SHP77 (cell line): ENCODE measurements at regions not wholly inside any gene's neighbourhood (a gene's known extent, or its start where the extent isn't known, plus 50 kb on each side); places are given as distances from the start of the nearest gene placed in this dataset.
"Not testable (repeated sequence)": the region's sequence is repeated elsewhere in the genome, so short reads cannot be mapped to it uniquely, and the experiment has no call there.

ENCODE experiments used
- DNase-seq, 2 experiments: peaks; one replicate each; lab custom pipeline; 2025; lab: John Stamatoyannopoulos, UW

DNA sequence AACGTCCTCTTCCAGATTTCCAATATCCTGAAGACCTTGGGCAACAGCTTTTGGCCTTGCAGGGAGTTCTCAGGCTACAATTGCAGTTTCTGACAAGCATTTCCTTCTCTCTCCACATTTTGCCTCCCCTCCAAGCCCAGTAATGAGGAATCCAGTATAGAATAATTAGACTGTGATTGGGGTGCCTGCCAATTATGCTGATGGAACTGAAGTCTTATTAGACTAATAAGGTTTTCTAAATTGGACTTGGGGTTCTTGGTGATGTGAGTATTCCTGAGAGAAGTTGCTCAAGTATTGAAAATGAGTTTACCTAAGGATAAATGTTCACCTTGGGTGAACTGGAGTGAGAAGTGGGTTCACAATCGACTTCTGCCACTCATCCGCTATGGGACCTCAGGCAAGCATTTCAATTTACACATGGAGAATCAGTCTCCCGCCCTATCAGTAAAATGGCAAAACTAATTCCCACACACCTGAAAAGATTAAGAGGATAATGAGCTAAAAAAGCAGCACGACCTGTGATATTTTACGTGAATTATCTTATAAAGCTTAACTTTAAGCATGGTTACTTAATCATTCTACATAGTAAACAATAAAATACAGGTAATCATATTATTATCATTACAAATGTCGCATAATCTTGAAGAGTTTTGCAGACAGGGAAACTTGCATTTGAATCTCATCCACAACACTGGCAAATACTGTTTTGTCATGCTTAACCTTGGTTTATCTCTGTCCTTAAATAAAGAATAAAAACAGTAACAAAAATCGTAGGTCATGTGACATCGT lies 628.0 kb downstream of the TMEM114 start:
- no peak for DNase-seq

DNA sequence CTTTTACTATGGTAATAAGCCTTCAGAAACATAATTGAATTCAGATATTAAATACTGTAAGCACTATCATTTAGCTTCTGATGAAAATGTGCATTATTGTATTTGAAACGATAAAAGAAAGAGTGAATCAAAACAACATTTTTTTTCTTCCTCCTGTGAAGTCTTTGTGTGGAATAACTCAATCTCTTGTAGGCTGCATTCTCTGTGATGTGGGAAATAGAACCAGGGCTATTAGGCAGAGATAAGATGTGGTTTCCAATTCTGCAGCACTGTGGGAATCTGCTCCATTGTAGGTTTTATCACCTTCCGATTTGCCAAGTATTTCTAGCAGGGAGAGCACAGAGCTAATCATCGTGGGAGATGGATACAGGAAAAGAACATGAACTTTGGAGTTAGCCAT lies 624.5 kb downstream of the RBFOX1 start:
- no peak for DNase-seq

DNA sequence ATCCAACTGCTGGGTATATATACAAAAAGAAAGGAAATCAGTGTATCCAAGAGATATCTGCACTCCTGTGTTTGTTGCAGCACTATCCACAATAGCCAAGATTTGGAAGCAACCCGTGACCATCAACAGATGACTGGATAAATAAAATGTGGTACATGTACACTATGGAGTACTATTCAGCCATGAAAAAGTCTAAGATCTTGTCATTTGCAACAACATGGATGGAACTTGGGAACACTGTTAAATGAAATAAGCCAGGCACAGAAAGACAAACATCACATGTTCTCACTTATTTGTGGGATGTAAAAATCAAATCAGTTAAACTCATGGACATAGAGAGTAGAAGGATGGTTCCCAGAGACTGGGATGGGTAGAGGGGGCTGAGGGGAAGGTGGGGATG lies 620.7 kb downstream of the RBFOX1 start:
- DNase-seq = no peak

DNA sequence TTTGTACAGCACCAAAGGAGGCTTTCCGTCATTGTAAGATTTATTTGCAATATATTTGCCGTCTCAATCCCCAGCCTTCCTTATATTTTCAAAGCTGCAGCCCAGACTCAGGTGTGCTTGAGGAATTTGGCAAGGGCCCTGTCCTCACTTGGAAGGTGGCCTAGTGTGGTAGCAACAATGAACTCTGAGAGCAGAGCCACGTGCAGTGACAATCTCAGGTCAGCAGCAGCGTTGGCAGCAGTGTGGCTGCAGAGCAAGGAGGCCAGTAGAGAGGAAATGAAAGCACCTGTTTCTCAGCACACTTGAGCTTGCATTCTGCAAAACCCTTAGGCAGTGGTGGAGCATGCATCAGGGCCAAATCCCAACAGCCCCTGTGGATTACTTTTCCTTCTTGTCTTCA lies 613.5 kb downstream of the RBFOX1 start:
- no peak for DNase-seq

DNA sequence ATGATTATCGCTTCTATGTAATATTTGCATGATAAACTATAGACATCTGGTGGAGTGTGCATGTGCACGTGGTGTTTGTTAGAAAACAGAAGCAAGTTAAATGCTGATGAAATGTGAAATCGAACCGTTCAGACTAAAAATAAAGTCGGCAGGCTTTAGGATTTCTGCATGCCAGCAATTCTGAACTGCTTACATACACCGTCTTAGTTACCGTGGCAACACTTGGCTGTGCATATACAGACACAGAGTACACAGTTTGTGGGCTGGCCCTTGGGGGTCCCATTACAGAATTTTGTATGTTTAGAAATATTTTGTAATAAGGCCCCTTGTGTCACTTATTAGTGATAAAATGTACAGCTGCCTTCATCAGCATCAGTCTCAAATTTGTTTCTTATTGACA lies 605.5 kb downstream of the RBFOX1 start:
- no peak for DNase-seq

DNA sequence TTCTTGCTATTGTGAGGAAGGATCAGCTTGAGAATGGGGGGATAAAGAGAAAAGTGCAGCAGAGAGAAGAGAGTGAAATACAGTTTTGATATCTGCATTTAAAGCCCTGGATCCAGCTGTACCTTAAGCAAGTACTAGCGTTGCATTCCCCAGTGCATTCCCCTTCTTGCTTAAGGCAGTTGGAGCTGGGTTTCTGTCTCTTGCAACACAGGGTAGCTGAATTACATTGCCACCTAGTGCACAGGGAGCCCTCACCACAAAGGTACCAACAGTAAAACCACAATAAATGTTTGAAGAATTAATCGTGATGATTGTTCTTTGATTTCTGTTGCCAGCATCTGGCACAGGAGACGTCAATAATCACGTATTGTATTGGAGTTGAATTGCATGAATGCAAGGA lies 588.7 kb downstream of the RBFOX1 start:
- DNase-seq = no peak

DNA sequence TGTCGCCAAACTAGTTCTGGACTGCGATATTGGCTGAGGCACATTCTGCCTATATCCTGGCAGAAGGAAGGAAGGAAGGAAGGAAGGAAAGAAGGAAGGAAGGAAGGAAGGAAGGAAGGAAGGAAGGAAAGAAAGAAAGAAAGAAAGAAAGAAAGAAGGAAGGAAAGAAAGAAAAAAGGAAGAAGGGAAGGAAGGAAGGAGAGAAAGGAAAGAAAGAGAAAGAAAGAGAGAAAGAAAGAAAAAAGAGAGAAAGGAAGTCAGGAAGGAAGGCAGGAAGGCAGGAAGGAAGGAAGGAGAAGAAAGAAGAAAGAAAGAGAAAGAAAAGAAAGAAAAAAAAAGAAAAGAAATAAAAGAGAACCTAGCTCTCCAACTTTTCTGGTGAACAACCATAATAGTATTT lies 587.1 kb downstream of the RBFOX1 start:
- DNase-seq = no peak

DNA sequence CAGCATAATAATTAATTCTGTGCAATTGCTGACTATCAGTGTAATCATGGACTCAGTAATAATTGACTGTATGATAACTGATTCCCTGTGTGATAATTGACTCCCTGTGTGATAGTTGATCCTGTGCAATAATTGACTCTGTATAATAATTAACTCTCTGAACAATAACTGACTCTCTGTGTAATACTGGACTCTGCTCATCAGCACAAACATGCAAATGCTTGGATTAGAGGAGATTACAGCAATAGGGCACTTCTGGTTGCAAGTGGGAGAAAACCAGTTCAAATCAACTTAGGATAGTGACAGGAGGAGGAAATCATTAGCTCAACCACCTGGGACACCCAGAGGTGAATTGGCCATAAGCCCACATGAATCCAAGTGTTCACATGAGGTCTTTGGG lies 582.1 kb downstream of the RBFOX1 start:
- no peak for DNase-seq

DNA sequence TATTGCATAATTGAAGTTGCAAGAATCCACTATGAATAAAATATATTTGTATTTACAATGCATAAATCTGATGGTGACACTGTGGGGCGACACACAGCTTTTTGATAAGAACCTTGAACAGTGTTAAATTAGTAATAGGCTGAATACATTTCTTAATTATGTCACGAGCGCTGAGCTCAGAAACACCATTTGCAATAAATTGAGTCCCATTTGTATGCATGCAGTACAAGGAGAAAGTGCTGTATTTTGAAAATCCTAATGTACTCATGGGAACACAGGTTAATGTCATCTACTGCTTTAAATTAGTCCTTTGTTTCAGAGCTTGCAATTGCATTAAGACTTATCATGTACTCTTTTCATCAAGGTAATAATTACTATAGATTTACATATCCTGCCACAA lies 579.5 kb downstream of the RBFOX1 start:
- DNase-seq = no peak

DNA sequence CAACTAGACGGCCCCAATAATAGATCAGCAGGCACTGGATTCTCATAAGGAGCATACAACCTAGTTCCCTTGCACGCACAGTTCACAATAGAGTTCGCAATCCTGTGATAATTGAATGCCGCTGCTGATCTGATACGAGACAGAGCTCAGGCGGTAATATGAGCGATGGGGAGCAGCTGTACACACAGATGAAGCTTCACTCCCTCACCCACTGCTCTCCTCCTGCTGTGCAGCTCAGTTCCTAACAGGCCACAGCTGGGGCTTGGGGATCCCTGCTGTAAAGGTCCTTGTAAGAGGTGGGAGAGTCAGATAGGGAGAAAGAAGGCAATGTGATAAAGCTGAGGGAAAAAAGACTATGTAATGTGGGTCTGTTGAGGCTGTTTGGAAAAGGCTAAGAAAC lies 577.5 kb downstream of the RBFOX1 start:
- no peak for DNase-seq

DNA sequence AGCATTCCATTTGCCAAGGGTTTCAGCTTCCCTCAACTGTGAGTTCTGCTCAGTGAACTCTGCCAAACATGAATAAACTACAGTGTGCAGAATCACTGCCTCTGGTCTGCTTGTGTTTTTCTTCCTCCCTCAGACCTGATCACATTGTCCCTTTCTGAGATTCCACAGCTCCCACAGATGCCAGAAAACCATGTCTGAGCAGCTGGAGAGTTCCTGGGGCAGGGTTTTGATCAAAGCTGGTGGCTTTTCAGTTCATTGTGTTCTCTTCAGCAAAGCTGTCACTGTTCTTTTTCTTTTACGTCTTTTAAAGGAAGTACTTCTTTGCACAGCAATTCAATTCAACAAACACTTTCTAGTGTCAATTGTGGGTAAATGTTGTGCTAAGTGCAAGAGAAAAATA lies 555.8 kb downstream of the RBFOX1 start:
- no peak for DNase-seq

DNA sequence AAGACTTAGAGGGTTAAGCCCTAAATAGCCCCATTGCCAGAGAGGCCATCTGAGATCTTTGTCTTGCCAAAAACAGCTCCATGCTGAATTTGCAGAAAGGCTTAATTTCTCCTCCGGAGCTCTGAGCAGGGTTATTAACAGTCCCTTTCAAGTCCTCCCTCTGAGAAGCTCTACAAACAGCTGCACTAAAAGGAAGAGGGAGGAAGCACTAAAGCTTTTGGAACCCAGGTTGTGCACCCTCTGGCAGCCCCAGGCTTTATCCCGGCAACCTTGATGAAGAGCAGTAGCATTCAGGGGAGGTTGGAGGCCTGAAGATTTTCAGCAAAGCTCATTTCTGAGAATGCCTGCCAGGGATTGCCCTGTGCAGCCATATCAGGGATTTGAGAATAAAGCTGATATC lies 554.7 kb downstream of the RBFOX1 start:
- no peak for DNase-seq

DNA sequence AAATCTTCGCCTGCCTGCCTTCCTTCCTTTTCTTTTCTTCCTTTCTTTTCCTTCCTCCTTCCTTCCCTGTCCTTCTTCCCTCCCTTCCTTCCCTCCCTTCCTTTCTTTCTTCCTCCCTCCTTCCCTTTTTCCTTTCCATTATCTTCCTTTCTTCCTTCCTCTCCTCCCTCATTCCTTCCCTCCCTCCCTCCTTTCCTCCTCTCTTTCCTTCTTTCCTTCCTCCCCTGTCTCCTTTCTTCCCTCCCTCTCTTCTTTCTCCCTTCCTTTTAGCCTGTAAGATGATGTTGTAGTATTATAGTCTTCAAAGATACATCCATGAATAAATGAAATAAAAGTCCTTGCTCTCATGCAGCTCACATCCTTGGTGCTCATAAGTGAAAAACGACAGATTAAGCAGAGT lies 539.3 kb downstream of the RBFOX1 start:
- DNase-seq = no peak

DNA sequence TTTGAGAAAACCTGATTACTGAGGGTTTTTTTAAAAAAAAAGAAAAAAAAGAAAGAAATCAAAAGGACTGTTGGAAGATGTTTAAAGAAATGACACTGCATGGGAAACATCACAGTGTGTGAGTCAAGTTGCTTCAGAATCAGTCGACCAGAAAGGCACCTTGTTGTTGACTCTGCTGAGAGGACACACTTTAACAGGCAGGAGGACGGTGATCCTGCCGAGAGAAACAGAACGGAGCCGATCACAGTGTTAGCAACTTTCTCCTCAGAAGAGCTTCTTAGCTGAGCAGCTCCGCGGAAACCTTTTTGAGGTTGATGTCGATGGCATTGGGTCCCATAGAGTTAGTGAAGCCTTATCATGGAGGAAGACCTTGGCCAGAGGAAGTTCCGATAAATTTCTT lies 538.7 kb downstream of the RBFOX1 start:
- no peak for DNase-seq

DNA sequence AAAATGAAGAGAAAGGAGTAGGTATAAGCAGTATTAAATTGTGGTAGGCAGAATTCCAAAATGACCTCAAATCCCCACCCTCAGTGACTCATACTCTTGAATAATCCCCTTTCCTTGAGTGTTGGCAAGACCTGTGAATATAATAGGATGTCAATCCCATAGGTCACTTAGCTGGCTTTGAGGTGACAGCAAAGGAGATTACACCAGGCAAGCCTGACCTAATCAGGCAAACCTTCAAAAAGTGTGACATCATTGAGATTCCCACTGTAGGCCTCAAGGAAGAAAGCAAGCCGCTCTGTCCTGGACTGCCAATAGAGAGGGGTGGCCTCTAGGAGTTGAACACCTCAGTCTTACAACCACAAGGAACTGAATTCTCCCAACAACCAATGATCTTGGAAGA lies 535.2 kb downstream of the RBFOX1 start:
- no peak for DNase-seq

DNA sequence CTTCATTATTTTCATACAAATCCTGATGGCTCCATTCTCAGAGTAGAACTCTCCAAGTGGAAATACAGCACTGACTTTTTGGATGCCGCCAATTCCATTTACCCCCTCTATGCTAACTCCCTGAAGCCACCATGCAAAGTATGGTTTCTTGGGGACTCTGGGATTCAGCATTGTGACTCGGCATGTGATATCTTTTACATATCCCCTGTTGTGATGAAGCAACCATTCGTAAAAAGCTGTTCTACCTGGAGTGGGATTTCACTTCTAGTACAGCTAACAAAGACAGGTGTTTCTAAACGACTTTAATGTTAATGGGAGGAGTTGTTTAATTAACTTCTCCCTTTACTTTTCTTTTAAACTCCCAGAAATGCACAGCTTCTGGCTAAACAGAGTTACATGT lies 533.5 kb downstream of the RBFOX1 start:
- DNase-seq = no peak

DNA sequence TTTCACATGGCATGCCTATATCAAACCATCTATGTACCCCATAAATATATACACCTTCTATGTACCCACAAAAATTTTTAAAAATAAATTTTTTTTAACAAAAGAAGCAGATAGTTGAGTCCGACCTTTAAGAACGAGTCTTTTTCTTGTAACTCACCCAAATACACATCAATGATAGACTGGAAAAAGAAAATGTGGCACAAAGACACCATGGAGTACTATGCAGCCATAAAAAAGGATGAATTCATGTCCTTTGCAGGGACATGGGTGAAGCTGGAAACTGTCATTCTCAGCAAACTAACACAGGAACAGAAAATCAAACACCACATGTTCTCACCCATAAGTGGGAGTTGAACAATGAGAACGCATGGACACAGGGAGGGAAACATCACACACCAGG lies 532.7 kb downstream of the RBFOX1 start:
- not testable (repeated sequence) for DNase-seq

DNA sequence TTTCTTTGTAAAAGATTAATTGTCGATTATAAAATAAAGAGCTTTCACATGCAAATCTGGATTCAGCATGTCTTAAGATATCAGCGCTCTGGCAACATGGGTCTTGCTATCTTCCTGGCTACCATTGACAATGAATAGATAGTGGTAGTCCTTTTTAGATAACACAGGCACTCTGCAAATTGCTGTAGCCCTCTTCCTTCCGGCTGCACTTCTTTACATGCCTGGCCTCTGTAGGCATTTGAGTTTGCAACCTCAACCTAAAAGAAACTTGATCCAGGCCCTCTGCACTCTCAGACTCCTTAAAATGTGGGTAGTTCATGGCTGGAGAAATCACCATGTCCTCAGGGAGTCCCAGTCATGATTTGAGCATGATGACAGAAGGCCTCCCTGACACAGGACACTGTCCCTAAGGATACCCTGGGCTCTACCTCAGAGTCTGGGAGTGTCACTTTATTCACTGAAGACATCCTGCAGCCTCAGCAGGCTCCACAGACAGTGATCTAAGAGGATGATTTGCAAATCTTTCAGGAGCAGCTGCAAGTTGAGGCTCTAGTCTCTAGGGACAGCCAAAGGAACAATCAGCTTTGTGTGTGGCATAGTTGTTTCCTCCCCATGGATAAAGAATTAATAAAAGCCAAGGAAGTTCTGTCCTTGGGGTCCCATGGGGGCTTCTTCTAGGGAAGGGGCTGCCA lies 529.4 kb downstream of the RBFOX1 start:
- DNase-seq = no peak

DNA sequence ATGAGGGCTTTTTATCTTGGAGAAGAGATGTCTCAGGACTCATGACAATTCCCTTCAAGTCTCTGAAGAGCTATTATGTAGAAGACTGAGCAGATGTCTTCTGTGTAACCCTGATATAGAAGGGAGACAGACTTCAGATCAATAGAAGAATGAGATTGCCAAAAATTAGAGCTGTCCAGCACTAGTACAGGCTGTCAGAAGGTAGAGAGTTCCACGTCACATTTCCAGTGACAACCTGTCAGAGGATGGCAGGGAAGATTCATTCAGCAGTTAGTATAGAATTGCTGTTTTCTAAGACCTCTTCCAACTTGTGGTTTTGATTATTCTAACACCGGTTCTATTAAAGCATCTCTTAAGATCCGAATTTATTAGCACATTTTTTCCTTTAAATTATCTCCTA lies 520.6 kb downstream of the RBFOX1 start:
- no peak for DNase-seq

DNA sequence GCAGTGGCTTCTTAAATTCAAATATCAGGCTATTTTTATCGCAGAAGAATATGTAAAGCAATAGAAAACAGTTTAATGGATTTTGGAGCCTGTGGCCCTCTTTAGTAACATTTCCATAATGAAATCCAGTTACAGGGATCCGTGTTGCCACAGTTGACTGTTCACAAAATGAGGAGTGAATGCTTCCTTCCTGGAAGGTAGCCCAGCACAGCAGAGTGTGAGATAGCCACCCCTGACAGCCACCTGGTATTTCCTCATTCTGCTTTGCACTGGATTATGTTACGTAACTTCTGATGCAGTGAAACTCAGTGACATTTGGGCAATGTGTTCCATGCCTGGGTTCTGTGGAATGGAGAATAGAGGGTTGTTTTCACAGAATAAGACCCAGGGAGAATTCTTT lies 517.2 kb downstream of the RBFOX1 start:
- DNase-seq = no peak

DNA sequence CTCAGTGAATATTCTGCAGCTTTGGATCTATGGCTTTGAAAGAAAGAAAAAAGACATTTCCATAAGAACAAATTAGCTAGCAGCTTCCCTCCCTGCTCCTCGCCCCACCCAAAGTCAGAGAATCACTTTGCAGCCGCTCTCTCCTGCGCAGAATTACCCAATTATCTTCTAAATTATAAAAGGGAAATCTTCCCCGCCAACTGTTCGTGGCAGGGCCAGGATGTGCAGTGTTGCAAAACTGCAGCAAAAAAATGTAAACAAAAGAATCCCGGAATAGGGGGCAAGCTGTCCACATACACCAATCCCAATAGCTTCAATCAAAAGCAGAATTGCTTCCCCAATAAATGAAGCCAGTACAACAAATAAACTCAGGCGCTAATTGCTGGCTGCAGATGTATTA lies 510.6 kb downstream of the RBFOX1 start:
- DNase-seq = no peak

DNA sequence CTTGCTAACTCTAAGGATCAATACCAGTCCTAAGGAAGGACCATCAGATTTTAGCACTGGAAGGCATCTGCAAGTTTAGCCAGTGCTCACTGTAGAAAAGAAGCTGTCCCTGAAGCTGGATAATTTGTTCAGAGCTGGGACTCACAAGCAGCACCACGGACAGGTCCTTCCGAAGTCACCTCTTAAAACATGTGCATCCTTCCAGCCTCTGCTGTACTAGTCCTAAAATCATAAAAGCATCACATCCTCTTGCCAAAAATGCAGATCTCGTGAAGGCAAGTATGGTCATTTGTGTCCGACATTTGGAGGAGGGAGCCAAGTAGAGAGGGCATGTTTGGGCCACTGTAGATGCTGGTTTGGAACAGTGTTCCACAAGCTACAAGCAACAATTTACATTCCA lies 506.9 kb downstream of the RBFOX1 start:
- DNase-seq = no peak

DNA sequence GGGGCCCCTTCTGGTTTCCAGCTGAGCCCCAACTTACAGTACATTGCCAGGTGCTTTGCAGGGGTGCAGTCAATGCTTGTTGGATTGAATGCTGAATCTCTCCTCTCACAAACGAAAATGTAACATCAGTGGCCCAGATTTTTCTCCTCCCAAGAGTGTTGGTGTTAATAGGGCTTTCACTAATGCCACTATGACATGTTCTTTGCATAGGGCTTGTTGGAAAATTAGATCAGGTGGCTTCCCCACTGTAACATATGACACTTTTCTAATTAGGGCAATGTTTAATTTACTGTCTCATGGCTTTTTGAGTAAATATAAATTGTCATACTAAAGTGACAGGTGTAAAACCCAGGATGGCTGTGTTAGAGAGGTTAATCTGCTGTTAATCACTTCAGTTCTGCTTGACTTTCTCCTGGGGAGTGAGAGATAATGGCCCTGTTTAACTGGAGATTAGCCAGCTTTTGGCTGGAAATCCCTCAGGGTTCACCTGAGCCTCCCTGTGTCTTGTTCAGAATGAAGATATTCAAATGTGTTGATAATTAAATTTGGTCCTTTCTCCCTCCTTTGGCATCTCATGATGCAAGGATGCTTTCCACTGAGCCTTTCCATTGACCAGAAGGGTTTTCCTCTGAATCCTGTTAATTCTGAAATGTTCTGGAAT lies 502.3 kb downstream of the RBFOX1 start:
- DNase-seq = no peak
